PC-3 (cell line): ENCODE measurements at regions not wholly inside any gene's neighbourhood (a gene's known extent, or its start where the extent isn't known, plus 50 kb on each side); places are given as distances from the start of the nearest gene placed in this dataset.

ENCODE experiments used
- EZH2phosphoT487 ChIP-seq: fragments of 300-600 bp; sonication (generic); IDR thresholded peaks from 2 replicates; pipeline ENCODE4 v1.6.1; 2018; ENCODE audit warnings: mild to moderate bottlenecking, antibody characterized with exemption, low read length, borderline replicate concordance
- TF ChIP-seq, protein P1 (sequence below): fragments of 300-600 bp; sonication (generic); conservative IDR thresholded peaks from 2 replicates; pipeline ENCODE4 v1.5.1; 2017; ENCODE audit warnings: antibody characterized with exemption, low read depth, mild to moderate bottlenecking, low read length

GRCh38 chr3:30332196-30333021 is 274.0 kb upstream of the TGFBR2 start:
- no peak for TF ChIP-seq EZH2phosphoT487
- TF ChIP-seq, protein P1, sequence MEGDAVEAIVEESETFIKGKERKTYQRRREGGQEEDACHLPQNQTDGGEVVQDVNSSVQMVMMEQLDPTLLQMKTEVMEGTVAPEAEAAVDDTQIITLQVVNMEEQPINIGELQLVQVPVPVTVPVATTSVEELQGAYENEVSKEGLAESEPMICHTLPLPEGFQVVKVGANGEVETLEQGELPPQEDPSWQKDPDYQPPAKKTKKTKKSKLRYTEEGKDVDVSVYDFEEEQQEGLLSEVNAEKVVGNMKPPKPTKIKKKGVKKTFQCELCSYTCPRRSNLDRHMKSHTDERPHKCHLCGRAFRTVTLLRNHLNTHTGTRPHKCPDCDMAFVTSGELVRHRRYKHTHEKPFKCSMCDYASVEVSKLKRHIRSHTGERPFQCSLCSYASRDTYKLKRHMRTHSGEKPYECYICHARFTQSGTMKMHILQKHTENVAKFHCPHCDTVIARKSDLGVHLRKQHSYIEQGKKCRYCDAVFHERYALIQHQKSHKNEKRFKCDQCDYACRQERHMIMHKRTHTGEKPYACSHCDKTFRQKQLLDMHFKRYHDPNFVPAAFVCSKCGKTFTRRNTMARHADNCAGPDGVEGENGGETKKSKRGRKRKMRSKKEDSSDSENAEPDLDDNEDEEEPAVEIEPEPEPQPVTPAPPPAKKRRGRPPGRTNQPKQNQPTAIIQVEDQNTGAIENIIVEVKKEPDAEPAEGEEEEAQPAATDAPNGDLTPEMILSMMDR = no peak
